Memory B cell (primary cell): ENCODE measurements at regions not wholly inside any gene's neighbourhood (a gene's known extent, or its start where the extent isn't known, plus 50 kb on each side); places are given as distances from the start of the nearest gene placed in this dataset.

ENCODE experiments used
- ATAC-seq: fragments of 150-1000 bp; cut with Tn5 transposase; 2 replicates; pipeline ENCODE4 v1.10.0; 2021; ENCODE audit warnings: low read depth, mild to moderate bottlenecking, moderate library complexity
- DNase-seq, 2 donors: peaks; one replicate each; pipeline ENCODE4 v3.0.0; 2022; ENCODE audit warnings: low spot score in 2 of 2
- H3K27ac Mint-ChIP-seq: one replicate; pipeline ENCODE4 v1.8.0; 2022; ENCODE audit warnings: mild to moderate bottlenecking, moderate library complexity, mixed read lengths
- H3K27me3 Mint-ChIP-seq: one replicate; pipeline ENCODE4 v1.8.0; 2022; ENCODE audit warnings: mixed read lengths
- H3K36me3 Mint-ChIP-seq: one replicate; pipeline ENCODE4 v1.8.0; 2022; ENCODE audit warnings: mild to moderate bottlenecking, mixed read lengths
- H3K4me1 Mint-ChIP-seq: one replicate; pipeline ENCODE4 v1.8.0; 2022; ENCODE audit warnings: mixed read lengths
- H3K4me3 Mint-ChIP-seq: one replicate; pipeline ENCODE4 v1.8.0; 2022; ENCODE audit warnings: mild to moderate bottlenecking, moderate library complexity, mixed read lengths
- H3K9me3 Mint-ChIP-seq: one replicate; pipeline ENCODE4 v1.8.0; 2022; ENCODE audit warnings: mixed read lengths

GRCh38 chr10:78508955-78509748 lies 475.5 kb downstream of the RPS24 start:
- Mint-ChIP-seq H3K4me3 (no peak overlapping the region), H3K4me1 (no peaks in the 10 kb centered on the region), H3K36me3 (no peaks in the 10 kb centered on the region), H3K27ac (no peak overlapping the region), H3K27me3 (peaks cover 20% of the 10 kb centered on the region), H3K9me3 (no peaks in the 10 kb centered on the region)
- no peak for ATAC-seq
- DNase-seq, result no peak

GRCh38 chr10:78510566-78511323 lies 477.1 kb downstream of the RPS24 start:
- Mint-ChIP-seq H3K36me3 (no peaks in the 10 kb centered on the region), H3K4me1 (no peaks in the 10 kb centered on the region), H3K27me3 (peaks cover 14% of the 10 kb centered on the region), H3K4me3 (no peak overlapping the region), H3K27ac (no peak overlapping the region), H3K9me3 (no peaks in the 10 kb centered on the region)
- no peak for DNase-seq
- no peak for ATAC-seq

DNA sequence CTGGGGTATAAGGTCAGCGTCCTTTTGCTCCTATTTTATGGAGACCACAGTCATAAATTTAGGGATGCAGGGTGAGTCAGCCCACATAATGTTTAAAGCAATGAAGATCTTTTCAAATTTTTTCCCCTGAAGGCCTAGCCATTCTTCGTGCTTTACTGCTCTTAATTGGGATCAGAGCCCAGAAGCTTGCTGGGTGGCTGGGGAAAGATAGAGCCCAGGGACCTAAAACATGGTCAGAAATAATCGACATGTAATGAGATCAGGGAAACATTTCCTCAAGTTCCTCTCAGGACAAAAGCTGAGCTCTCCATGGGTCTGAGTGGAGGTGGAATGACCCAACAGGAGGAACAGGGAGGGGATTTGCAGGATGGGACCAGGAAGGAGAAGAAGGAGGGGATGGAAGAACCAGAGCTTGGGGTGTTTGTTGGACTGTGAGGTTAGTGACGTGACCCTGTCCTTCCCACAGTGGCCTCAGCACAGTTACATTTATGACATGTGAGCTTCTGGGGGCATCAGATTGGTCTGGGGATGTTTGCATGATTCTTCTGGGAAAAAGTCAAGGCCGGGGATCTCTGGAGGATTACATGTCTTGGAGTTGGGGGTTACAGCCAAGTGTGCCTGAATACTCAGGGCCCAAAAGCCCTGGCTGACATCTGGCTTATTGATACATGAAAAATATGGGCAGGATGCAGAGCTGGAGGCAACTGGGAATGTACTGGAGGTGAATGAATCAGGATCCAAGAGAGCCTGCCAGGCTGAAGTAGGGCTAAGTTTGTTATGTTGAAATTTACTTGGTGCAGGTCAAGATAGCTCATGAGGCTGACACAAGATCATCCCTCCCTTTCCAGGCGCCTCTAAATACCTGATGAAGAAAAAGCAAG lies 477.9 kb downstream of the RPS24 start:
- DNase-seq, result no peak
- Mint-ChIP-seq H3K4me3 (no peak overlapping the region), H3K27ac (no peak overlapping the region), H3K4me1 (no peaks in the 10 kb centered on the region), H3K27me3 (peaks cover 14% of the 10 kb centered on the region), H3K36me3 (no peaks in the 10 kb centered on the region), H3K9me3 (no peaks in the 10 kb centered on the region)
- ATAC-seq, result no peak

- DNase-seq (no peak), ATAC-seq (no peak)
- H3K9me3 Mint-ChIP-seq, result no peaks in the 10 kb centered on the region
- no peaks in the 10 kb centered on the region for H3K4me1 Mint-ChIP-seq
- no peak overlapping the region for H3K27ac Mint-ChIP-seq
- no peaks in the 10 kb centered on the region for H3K36me3 Mint-ChIP-seq
- peaks cover 14% of the 10 kb centered on the region for H3K27me3 Mint-ChIP-seq
- H3K4me3 Mint-ChIP-seq, result no peak overlapping the region
Measured at GRCh38 chr10:78512205-78512550, 478.5 kb downstream of the RPS24 start.

- no peak overlapping the region for H3K27ac Mint-ChIP-seq
- no peaks in the 10 kb centered on the region for H3K36me3 Mint-ChIP-seq
- no peak for DNase-seq
- H3K4me1 Mint-ChIP-seq, result no peaks in the 10 kb centered on the region
- no peaks in the 10 kb centered on the region for H3K9me3 Mint-ChIP-seq
- H3K27me3 Mint-ChIP-seq, result peaks cover 14% of the 10 kb centered on the region
- no peak overlapping the region for H3K4me3 Mint-ChIP-seq
- ATAC-seq, result no peak
Measured at GRCh38 chr10:78513330-78513729, 479.7 kb downstream of the RPS24 start.

DNA sequence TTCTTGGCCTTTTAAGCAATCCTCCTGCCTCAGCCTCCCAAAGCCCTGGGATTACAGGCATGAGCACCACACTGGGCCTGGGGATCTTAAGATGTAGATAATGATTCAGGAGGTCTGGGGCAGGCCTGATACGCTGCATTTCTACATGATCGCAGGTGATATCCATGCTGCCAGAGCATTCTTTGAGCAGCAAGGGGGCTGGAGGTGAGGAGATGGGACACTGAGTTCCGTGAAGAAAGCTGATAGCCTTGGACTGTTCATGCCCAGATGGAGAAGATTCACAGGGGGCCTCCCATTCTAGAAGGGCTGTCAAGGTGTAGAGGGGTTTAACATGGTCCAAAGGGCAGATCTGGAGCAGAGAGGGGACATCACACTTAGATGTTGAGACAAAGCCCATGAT lies 480.3 kb downstream of the RPS24 start:
- Mint-ChIP-seq H3K4me3 (no peak overlapping the region), H3K9me3 (no peaks in the 10 kb centered on the region), H3K27ac (no peak overlapping the region), H3K27me3 (peaks cover 14% of the 10 kb centered on the region), H3K4me1 (no peaks in the 10 kb centered on the region), H3K36me3 (no peaks in the 10 kb centered on the region)
- DNase-seq (no peak), ATAC-seq (no peak)

DNA sequence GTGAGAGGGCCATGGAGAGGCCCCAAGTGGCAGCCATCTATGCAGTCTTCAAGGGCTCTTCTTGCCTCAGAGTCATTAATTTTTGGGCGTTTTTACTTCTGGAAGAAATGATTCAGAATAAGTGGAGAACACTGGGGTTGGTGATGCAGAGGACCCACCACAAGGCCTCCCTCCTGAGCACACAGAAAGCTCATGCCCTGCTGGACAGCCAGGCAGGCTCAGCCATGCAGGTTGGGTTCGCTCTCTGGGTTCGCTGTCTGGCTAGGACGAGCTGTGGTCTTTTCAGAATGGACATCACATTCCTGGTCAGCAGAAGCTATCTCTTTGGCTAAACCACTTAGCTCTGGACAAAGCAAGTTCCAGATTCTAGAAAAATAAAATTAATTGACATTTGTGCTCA lies 480.8 kb downstream of the RPS24 start:
- Mint-ChIP-seq H3K4me1 (no peaks in the 10 kb centered on the region), H3K36me3 (no peaks in the 10 kb centered on the region), H3K9me3 (no peaks in the 10 kb centered on the region), H3K27me3 (peaks cover 10% of the 10 kb centered on the region), H3K4me3 (no peak overlapping the region), H3K27ac (no peak overlapping the region)
- peak in 1 of 2 donors; percentile 0 for DNase-seq
- no peak for ATAC-seq

- DNase-seq, result peak in 1 of 2 donors; percentile 8
- peaks cover 7% of the 10 kb centered on the region for H3K27me3 Mint-ChIP-seq
- no peaks in the 10 kb centered on the region for H3K4me1 Mint-ChIP-seq
- no peak for ATAC-seq
- H3K36me3 Mint-ChIP-seq, result no peaks in the 10 kb centered on the region
- H3K9me3 Mint-ChIP-seq, result no peaks in the 10 kb centered on the region
- H3K27ac Mint-ChIP-seq, result no peak overlapping the region
- no peak overlapping the region for H3K4me3 Mint-ChIP-seq
Measured at GRCh38 chr10:78515038-78515872, 481.6 kb downstream of the RPS24 start.

DNA sequence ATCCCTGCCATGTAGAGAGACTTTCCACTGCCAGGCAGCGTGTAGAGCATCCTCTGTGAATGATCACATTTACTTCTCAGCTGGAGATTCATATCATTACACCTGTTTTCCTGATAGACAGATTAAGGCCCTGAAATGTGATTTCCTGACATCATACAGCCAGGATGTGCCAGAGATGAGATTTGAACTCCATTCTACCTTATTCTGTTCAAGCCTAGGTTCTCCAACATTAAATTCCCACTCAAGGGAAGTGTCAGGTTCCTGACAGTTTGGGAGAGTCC lies 482.1 kb downstream of the RPS24 start:
- H3K36me3 Mint-ChIP-seq, result no peaks in the 10 kb centered on the region
- ATAC-seq, result no peak
- H3K27me3 Mint-ChIP-seq, result peaks cover 6% of the 10 kb centered on the region
- no peaks in the 10 kb centered on the region for H3K9me3 Mint-ChIP-seq
- DNase-seq, result no peak
- no peak overlapping the region for H3K27ac Mint-ChIP-seq
- no peaks in the 10 kb centered on the region for H3K4me1 Mint-ChIP-seq
- H3K4me3 Mint-ChIP-seq, result no peak overlapping the region

DNA sequence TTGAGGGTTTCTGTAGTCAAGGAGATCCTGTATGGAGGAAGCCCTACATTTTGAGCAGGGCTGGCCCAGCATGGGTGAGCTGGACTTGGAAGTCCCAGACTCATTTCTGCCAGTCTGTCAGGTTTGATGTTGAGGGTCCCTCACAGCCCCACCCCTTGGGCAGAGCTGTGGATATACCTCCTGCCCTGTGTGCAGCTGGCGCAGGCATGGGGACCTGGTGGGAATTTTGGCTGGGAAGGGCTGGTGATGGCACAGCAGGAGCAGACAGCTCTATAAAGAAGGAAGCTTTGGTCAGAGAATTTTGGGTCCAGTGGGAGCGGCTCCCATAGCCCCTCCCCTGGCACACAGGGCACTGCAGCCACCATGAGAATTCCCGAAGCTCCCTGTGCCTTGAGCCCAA lies 482.6 kb downstream of the RPS24 start:
- Mint-ChIP-seq H3K27me3 (peaks cover 6% of the 10 kb centered on the region), H3K4me3 (no peak overlapping the region), H3K36me3 (no peaks in the 10 kb centered on the region), H3K27ac (no peak overlapping the region), H3K4me1 (no peaks in the 10 kb centered on the region), H3K9me3 (no peaks in the 10 kb centered on the region)
- ATAC-seq, result no peak
- peak in 1 of 2 donors; percentile 8 for DNase-seq

- no peak for ATAC-seq
Measured at GRCh38 chr10:78516756-78517155, 483.1 kb downstream of the RPS24 start.

DNA sequence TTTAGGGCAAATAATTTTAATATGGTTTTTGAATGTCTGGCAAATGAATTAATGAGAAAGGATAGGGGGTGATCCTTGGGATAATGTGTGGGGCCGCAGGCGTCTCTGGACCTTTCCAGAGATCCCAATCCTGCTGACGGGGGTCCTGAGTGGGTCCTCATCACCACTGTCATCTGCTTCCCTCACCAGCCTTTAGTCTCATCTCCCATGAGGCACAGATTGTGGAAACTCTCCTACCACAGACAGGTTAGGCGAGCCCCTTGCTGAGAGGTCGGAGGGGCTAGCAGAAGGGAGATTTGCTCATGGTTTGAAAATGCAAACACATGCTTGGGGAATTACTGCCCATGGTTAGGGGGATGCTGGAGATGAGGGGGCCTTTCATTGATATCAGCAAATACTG lies 484.6 kb downstream of the RPS24 start:
- ATAC-seq, result no peak
- Mint-ChIP-seq H3K9me3 (no peaks in the 10 kb centered on the region), H3K27ac (no peak overlapping the region)

More at GRCh38 chr10:78516756-78517155, 483.1 kb downstream of the RPS24 start:
- DNase-seq, result peak in 1 of 2 donors; percentile 4
- H3K9me3 Mint-ChIP-seq, result no peaks in the 10 kb centered on the region
- H3K4me3 Mint-ChIP-seq, result no peak overlapping the region
- no peak overlapping the region for H3K27ac Mint-ChIP-seq
- no peaks in the 10 kb centered on the region for H3K4me1 Mint-ChIP-seq
- H3K36me3 Mint-ChIP-seq, result no peaks in the 10 kb centered on the region
- peaks cover 4% of the 10 kb centered on the region for H3K27me3 Mint-ChIP-seq

GRCh38 chr10:78520737-78521430 lies 487.2 kb downstream of the RPS24 start:
- Mint-ChIP-seq H3K9me3 (no peaks in the 10 kb centered on the region), H3K27me3 (peaks cover 6% of the 10 kb centered on the region), H3K4me3 (no peak overlapping the region), H3K36me3 (no peaks in the 10 kb centered on the region), H3K4me1 (no peaks in the 10 kb centered on the region), H3K27ac (no peak overlapping the region)
- DNase-seq, result no peak
- ATAC-seq, result no peak

More for the DNA sequence above, 484.6 kb downstream of the RPS24 start:
- peaks cover 4% of the 10 kb centered on the region for H3K27me3 Mint-ChIP-seq
- DNase-seq, result no peak
- H3K4me1 Mint-ChIP-seq, result no peaks in the 10 kb centered on the region
- no peaks in the 10 kb centered on the region for H3K36me3 Mint-ChIP-seq
- H3K4me3 Mint-ChIP-seq, result no peak overlapping the region
